ENCODE measurements at regions not wholly inside any gene's neighbourhood (a gene's known extent, or its start where the extent isn't known, plus 50 kb on each side); places are given as distances from the start of the nearest gene placed in this dataset.

DNA sequence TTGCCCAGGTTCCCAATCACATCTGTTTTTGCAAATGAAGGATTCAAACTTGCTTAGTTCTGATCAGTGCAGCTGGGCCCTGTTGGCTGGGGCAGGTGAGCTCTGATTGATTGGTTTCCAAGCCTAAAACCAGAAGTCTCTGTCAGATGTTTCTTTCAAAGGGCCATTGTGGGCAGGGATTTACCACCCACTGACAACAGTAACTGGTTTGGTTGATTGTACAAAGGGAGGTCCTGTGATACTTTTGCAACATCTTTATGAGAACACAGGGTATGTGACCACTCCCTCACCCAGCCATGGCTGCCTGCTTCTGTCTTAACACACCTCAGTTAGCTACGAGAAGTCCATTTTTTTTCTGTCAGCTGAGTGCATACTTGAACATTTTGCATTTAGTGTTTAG, 184.1 kb downstream of the FLRT2 start (continued):
- TF ChIP-seq, protein P1, sequence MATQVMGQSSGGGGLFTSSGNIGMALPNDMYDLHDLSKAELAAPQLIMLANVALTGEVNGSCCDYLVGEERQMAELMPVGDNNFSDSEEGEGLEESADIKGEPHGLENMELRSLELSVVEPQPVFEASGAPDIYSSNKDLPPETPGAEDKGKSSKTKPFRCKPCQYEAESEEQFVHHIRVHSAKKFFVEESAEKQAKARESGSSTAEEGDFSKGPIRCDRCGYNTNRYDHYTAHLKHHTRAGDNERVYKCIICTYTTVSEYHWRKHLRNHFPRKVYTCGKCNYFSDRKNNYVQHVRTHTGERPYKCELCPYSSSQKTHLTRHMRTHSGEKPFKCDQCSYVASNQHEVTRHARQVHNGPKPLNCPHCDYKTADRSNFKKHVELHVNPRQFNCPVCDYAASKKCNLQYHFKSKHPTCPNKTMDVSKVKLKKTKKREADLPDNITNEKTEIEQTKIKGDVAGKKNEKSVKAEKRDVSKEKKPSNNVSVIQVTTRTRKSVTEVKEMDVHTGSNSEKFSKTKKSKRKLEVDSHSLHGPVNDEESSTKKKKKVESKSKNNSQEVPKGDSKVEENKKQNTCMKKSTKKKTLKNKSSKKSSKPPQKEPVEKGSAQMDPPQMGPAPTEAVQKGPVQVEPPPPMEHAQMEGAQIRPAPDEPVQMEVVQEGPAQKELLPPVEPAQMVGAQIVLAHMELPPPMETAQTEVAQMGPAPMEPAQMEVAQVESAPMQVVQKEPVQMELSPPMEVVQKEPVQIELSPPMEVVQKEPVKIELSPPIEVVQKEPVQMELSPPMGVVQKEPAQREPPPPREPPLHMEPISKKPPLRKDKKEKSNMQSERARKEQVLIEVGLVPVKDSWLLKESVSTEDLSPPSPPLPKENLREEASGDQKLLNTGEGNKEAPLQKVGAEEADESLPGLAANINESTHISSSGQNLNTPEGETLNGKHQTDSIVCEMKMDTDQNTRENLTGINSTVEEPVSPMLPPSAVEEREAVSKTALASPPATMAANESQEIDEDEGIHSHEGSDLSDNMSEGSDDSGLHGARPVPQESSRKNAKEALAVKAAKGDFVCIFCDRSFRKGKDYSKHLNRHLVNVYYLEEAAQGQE (IDR thresholded peaks at IDR 0.05) = no peak
- TF ChIP-seq TAF1 (conservative IDR thresholded peaks at IDR 0.05) = no peak
- TF ChIP-seq RAD21 (IDR thresholded peaks at IDR 0.05) = no peak

- Histone ChIP-seq H3K9me3 (ENCODE audit: control insufficient read depth in 4 of 4, low read length in 3 of 4) (no peaks in the 10 kb centered on the region), H3K27me3 (ENCODE audit: control insufficient read depth in 4 of 4, insufficient read depth in 4 of 4, low read length in 3 of 4) (no peaks in the 10 kb centered on the region), H3K36me3 (ENCODE audit: control insufficient read depth in 4 of 4, insufficient read depth in 3 of 4, low read depth in 1 of 4, low read length in 3 of 4) (no peaks in the 10 kb centered on the region)
Measured at GRCh38 chr14:85711620-85712019, 181.7 kb downstream of the FLRT2 start.

More at GRCh38 chr14:85711620-85712019, 181.7 kb downstream of the FLRT2 start:
- WGBS = 85% methylated on average over 2 of the region's 2 CpGs
- no peak overlapping the region for H3K4me3 ChIP-seq (ENCODE audit: low read depth in 1 of 3, low read length in 3 of 3)
- DNase-seq (ENCODE audit: low spot score) = no peak
- H3K4me1 ChIP-seq (ENCODE audit: control insufficient read depth in 4 of 4, insufficient read depth in 4 of 4, low read length in 3 of 4) = no peaks in the 10 kb centered on the region
- TF ChIP-seq, protein P1 (IDR thresholded peaks at IDR 0.05) = no peak
- TF ChIP-seq HNF4G (IDR thresholded peaks at IDR 0.05) (no peak), FOXA1 (IDR thresholded peaks at IDR 0.05) (no peak), GABPA (IDR thresholded peaks at IDR 0.05 in 1 of 2, conservative IDR thresholded peaks at IDR 0.05 in 1 of 2) (no peak), RAD21 (IDR thresholded peaks at IDR 0.05) (no peak), NR2F2 (IDR thresholded peaks at IDR 0.05) (no peak), RXRA (IDR thresholded peaks at IDR 0.05) (no peak), ZBTB33 (IDR thresholded peaks at IDR 0.05) (no peak), ATF3 (IDR thresholded peaks at IDR 0.05) (no peak), EGR1 (IDR thresholded peaks at IDR 0.05; ENCODE audit: low read depth in 2 of 2) (no peak), YY1 (IDR thresholded peaks at IDR 0.05) (no peak), HNF4A (conservative IDR thresholded peaks at IDR 0.05) (no peak)
- TF ChIP-seq, protein P2, sequence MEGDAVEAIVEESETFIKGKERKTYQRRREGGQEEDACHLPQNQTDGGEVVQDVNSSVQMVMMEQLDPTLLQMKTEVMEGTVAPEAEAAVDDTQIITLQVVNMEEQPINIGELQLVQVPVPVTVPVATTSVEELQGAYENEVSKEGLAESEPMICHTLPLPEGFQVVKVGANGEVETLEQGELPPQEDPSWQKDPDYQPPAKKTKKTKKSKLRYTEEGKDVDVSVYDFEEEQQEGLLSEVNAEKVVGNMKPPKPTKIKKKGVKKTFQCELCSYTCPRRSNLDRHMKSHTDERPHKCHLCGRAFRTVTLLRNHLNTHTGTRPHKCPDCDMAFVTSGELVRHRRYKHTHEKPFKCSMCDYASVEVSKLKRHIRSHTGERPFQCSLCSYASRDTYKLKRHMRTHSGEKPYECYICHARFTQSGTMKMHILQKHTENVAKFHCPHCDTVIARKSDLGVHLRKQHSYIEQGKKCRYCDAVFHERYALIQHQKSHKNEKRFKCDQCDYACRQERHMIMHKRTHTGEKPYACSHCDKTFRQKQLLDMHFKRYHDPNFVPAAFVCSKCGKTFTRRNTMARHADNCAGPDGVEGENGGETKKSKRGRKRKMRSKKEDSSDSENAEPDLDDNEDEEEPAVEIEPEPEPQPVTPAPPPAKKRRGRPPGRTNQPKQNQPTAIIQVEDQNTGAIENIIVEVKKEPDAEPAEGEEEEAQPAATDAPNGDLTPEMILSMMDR (IDR thresholded peaks at IDR 0.05; ENCODE audit: low read depth, low read length, missing input control) = no peak
- TF ChIP-seq, protein P3, sequence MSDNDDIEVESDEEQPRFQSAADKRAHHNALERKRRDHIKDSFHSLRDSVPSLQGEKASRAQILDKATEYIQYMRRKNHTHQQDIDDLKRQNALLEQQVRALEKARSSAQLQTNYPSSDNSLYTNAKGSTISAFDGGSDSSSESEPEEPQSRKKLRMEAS (IDR thresholded peaks at IDR 0.05) = no peak
- no peak overlapping the region for H3K9ac ChIP-seq (ENCODE audit: low read depth in 1 of 2, low read length in 2 of 2)
- no peak overlapping the region for H3K27ac ChIP-seq (ENCODE audit: low read depth in 1 of 2, low read length in 2 of 2)
